ENCODE measurements at regions not wholly inside any gene's neighbourhood (a gene's known extent, or its start where the extent isn't known, plus 50 kb on each side); places are given as distances from the start of the nearest gene placed in this dataset.

DNA sequence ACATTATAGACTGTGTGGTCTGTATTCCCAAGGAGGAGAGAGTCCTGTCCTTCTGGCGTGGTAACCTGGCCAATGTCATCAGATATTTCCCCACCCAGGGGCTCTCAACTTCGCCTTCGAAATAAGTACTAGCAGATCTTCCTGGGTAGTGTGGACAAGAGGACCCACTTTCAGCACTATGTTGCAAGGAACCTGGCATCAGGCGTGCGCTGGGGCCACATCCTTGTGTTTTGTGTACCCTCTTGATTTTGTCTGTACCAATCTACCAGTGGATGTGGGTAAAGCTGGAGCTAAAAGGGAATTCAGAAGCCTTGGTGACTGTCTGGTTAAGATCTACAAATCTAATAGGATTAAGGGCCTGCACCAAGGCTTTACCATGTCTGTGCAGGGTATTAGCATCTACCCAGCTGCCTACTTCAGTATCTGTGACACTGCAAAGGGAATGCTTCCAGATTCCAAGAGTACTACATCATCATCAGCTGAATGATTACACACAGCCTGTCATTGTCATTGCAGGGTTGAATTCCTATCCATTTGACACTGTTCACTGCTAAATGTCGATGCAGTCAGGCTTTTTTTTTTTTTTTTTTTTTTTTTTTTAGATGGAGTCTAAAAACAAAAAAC, 148.0 kb downstream of the PRR20E start:
- Histone ChIP-seq H3K79me2 (ENCODE audit: low read length) (no peaks in the 10 kb centered on the region), H3K4me3 (ENCODE audit: low read length) (no peak overlapping the region), H3K9ac (ENCODE audit: low read length) (no peak overlapping the region), H3K4me1 (ENCODE audit: low read length) (no peaks in the 10 kb centered on the region), H4K20me1 (ENCODE audit: insufficient read depth, low read depth, low read length) (no peaks in the 10 kb centered on the region), H3K36me3 (ENCODE audit: insufficient read depth, low read length) (no peaks in the 10 kb centered on the region), H3K9me2 (replicated peaks; ENCODE audit: insufficient read depth, low read length) (no peaks in the 10 kb centered on the region), H3K27ac (ENCODE audit: low read length) (no peak overlapping the region), H3K4me2 (ENCODE audit: low read depth, low read length, poor library complexity, severe bottlenecking) (no peak overlapping the region), H3K9me3 (ENCODE audit: low read length) (peaks cover 18% of the 10 kb centered on the region), H3K27me3 (ENCODE audit: low read length) (no peaks in the 10 kb centered on the region), H2AFZ (ENCODE audit: low read length) (no peak overlapping the region)
- no peak for DNase-seq

DNA sequence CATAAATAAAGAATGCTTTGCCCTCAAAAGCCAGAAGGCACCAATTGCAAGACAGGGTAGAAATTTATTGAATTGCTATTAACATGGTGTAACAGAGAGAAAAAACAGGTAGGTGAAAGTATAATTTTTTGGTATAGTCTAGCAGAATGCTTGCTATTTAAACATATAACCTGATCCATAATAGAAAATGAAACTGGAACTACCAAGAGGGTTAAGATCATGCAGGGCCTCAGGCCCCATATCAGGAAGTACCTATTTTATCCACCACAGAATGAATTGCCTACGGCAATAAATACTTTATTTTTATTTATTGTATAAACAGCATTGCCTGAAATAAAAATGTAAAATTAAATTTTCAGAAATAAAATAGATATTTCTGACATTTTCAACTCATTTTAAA, 159.5 kb downstream of the PRR20E start:
- no peak overlapping the region for H3K4me2 ChIP-seq (ENCODE audit: low read depth, low read length, poor library complexity, severe bottlenecking)
- H3K79me2 ChIP-seq (ENCODE audit: low read length) = no peaks in the 10 kb centered on the region
- H3K4me1 ChIP-seq (ENCODE audit: low read length) = no peaks in the 10 kb centered on the region
- H3K9me3 ChIP-seq (ENCODE audit: low read length) = peaks cover 22% of the 10 kb centered on the region
- H3K9me2 ChIP-seq (replicated peaks; ENCODE audit: insufficient read depth, low read length) = no peaks in the 10 kb centered on the region
- no peaks in the 10 kb centered on the region for H4K20me1 ChIP-seq (ENCODE audit: insufficient read depth, low read depth, low read length)
- no peak overlapping the region for H2AFZ ChIP-seq (ENCODE audit: low read length)
- H3K27ac ChIP-seq (ENCODE audit: low read length) = no peak overlapping the region
- no peak for DNase-seq
- no peak overlapping the region for H3K4me3 ChIP-seq (ENCODE audit: low read length)
- H3K27me3 ChIP-seq (ENCODE audit: low read length) = no peaks in the 10 kb centered on the region
- no peaks in the 10 kb centered on the region for H3K36me3 ChIP-seq (ENCODE audit: insufficient read depth, low read length)
- H3K9ac ChIP-seq (ENCODE audit: low read length) = no peak overlapping the region

GRCh38 chr13:57340878-57341277, 173.9 kb downstream of the PRR20E start:
- Histone ChIP-seq H3K27ac (ENCODE audit: low read length) (no peak overlapping the region), H3K9me2 (replicated peaks; ENCODE audit: insufficient read depth, low read length) (no peaks in the 10 kb centered on the region), H3K4me2 (ENCODE audit: low read depth, low read length, poor library complexity, severe bottlenecking) (no peak overlapping the region), H3K27me3 (ENCODE audit: low read length) (no peaks in the 10 kb centered on the region), H4K20me1 (ENCODE audit: insufficient read depth, low read depth, low read length) (no peaks in the 10 kb centered on the region), H3K36me3 (ENCODE audit: insufficient read depth, low read length) (no peaks in the 10 kb centered on the region), H3K4me3 (ENCODE audit: low read length) (no peak overlapping the region), H3K9ac (ENCODE audit: low read length) (no peak overlapping the region), H3K4me1 (ENCODE audit: low read length) (no peaks in the 10 kb centered on the region), H3K79me2 (ENCODE audit: low read length) (no peaks in the 10 kb centered on the region), H3K9me3 (ENCODE audit: low read length) (peaks cover 62% of the 10 kb centered on the region), H2AFZ (ENCODE audit: low read length) (no peak overlapping the region)
- no peak for DNase-seq

DNA sequence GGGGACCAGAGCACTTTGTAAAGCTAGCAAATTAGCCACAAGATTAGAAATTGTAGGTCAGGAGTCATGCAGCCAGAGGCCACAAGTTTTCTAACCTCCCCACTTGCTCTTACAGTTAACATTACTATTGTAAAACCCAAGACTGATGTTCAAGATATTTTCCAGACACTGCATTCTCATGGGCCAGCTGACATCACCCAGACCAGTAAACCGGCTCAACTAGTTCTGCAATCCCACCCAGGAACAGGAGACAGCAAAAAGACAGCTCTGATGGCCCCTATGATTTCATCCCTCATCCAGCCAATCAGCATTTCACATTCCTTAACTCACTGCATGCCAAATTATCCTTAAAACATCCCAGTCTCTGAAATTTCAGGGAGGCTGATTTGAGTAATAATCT, 178.5 kb downstream of the PRR20E start:
- Histone ChIP-seq H3K4me2 (ENCODE audit: low read depth, low read length, poor library complexity, severe bottlenecking) (no peak overlapping the region), H3K79me2 (ENCODE audit: low read length) (no peaks in the 10 kb centered on the region), H4K20me1 (ENCODE audit: insufficient read depth, low read depth, low read length) (no peaks in the 10 kb centered on the region), H3K9me3 (ENCODE audit: low read length) (peaks cover 45% of the 10 kb centered on the region), H3K27me3 (ENCODE audit: low read length) (no peaks in the 10 kb centered on the region), H3K9ac (ENCODE audit: low read length) (no peak overlapping the region), H3K9me2 (replicated peaks; ENCODE audit: insufficient read depth, low read length) (no peaks in the 10 kb centered on the region), H2AFZ (ENCODE audit: low read length) (no peak overlapping the region), H3K27ac (ENCODE audit: low read length) (no peak overlapping the region), H3K4me1 (ENCODE audit: low read length) (no peaks in the 10 kb centered on the region), H3K36me3 (ENCODE audit: insufficient read depth, low read length) (no peaks in the 10 kb centered on the region), H3K4me3 (ENCODE audit: low read length) (no peak overlapping the region)
- DNase-seq = no peak

- H2AFZ ChIP-seq (ENCODE audit: low read length) = no peak overlapping the region
- no peaks in the 10 kb centered on the region for H3K79me2 ChIP-seq (ENCODE audit: low read length)
- no peak for DNase-seq
- no peaks in the 10 kb centered on the region for H3K9me2 ChIP-seq (replicated peaks; ENCODE audit: insufficient read depth, low read length)
- H3K27ac ChIP-seq (ENCODE audit: low read length) = no peak overlapping the region
- H3K9me3 ChIP-seq (ENCODE audit: low read length) = peaks cover 36% of the 10 kb centered on the region
- no peaks in the 10 kb centered on the region for H4K20me1 ChIP-seq (ENCODE audit: insufficient read depth, low read depth, low read length)
- H3K4me1 ChIP-seq (ENCODE audit: low read length) = no peaks in the 10 kb centered on the region
- no peaks in the 10 kb centered on the region for H3K36me3 ChIP-seq (ENCODE audit: insufficient read depth, low read length)
- no peaks in the 10 kb centered on the region for H3K27me3 ChIP-seq (ENCODE audit: low read length)
- no peak overlapping the region for H3K4me3 ChIP-seq (ENCODE audit: low read length)
- H3K9ac ChIP-seq (ENCODE audit: low read length) = no peak overlapping the region
- no peak overlapping the region for H3K4me2 ChIP-seq (ENCODE audit: low read depth, low read length, poor library complexity, severe bottlenecking)
These were observed 179.8 kb downstream of the PRR20E start for GRCh38 chr13:57346786-57347185.

DNA sequence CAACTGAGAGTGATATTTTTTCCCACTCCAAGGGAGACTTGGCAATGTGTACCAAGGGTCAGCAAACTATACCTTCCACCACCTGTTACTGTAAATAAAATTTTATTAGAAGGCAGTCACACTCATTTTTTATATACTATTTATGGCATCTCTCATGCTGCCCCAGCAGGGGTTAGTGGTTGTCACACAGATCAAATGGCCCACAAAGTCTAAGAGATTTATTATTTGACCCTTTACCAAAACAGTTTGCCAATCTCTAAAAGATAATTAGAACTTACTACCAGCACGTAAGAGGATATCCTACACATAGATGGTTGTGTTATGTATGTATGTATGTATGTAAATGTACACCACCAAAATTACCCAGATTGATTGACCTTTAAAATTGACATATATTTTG, 185.1 kb downstream of the PRR20E start:
- Histone ChIP-seq H3K79me2 (ENCODE audit: low read length) (no peaks in the 10 kb centered on the region), H2AFZ (ENCODE audit: low read length) (no peak overlapping the region), H3K9me3 (ENCODE audit: low read length) (peaks cover 30% of the 10 kb centered on the region), H3K9me2 (replicated peaks; ENCODE audit: insufficient read depth, low read length) (no peaks in the 10 kb centered on the region), H3K4me2 (ENCODE audit: low read depth, low read length, poor library complexity, severe bottlenecking) (no peak overlapping the region), H3K36me3 (ENCODE audit: insufficient read depth, low read length) (no peaks in the 10 kb centered on the region), H3K4me3 (ENCODE audit: low read length) (no peak overlapping the region), H3K27ac (ENCODE audit: low read length) (no peak overlapping the region), H3K4me1 (ENCODE audit: low read length) (no peaks in the 10 kb centered on the region), H4K20me1 (ENCODE audit: insufficient read depth, low read depth, low read length) (no peaks in the 10 kb centered on the region), H3K27me3 (ENCODE audit: low read length) (no peaks in the 10 kb centered on the region), H3K9ac (ENCODE audit: low read length) (no peak overlapping the region)
- no peak for DNase-seq

GRCh38 chr13:57353831-57354230, 186.8 kb downstream of the PRR20E start:
- no peaks in the 10 kb centered on the region for H3K9me2 ChIP-seq (replicated peaks; ENCODE audit: insufficient read depth, low read length)
- no peaks in the 10 kb centered on the region for H3K79me2 ChIP-seq (ENCODE audit: low read length)
- H3K4me2 ChIP-seq (ENCODE audit: low read depth, low read length, poor library complexity, severe bottlenecking) = no peak overlapping the region
- H3K4me3 ChIP-seq (ENCODE audit: low read length) = no peak overlapping the region
- no peak overlapping the region for H3K9ac ChIP-seq (ENCODE audit: low read length)
- no peaks in the 10 kb centered on the region for H3K27me3 ChIP-seq (ENCODE audit: low read length)
- H3K27ac ChIP-seq (ENCODE audit: low read length) = no peak overlapping the region
- DNase-seq = no peak
- H3K4me1 ChIP-seq (ENCODE audit: low read length) = no peaks in the 10 kb centered on the region
- no peaks in the 10 kb centered on the region for H3K36me3 ChIP-seq (ENCODE audit: insufficient read depth, low read length)
- H2AFZ ChIP-seq (ENCODE audit: low read length) = no peak overlapping the region
- H4K20me1 ChIP-seq (ENCODE audit: insufficient read depth, low read depth, low read length) = no peaks in the 10 kb centered on the region
- peaks cover 16% of the 10 kb centered on the region; the same call in 1 of the 2 replicates for H3K9me3 ChIP-seq (ENCODE audit: low read length)

DNA sequence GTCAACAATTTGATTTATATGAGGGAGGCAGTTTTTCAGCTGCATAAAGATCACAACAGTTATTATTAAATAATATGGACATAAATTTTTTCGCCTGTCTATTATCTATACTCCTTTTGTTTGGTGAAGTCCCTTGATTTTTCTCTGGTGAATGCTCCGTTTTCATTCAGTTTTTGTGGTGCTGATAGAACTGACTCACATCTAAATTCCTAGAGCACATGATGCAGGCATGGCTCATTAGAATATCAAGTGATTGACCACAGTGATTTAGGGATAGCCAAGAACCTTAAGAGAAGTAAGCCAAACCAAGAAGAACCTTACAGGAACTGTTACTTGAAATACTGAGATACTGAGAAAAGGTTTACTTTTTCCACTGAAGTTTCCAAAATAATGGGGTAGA, 208.9 kb downstream of the PRR20E start:
- no peaks in the 10 kb centered on the region for H3K36me3 ChIP-seq (ENCODE audit: insufficient read depth, low read length)
- H3K9me3 ChIP-seq (ENCODE audit: low read length) = peaks cover 23% of the 10 kb centered on the region; the same call in 1 of the 2 replicates
- H4K20me1 ChIP-seq (ENCODE audit: insufficient read depth, low read depth, low read length) = no peaks in the 10 kb centered on the region
- no peak overlapping the region for H3K4me3 ChIP-seq (ENCODE audit: low read length)
- no peak overlapping the region for H2AFZ ChIP-seq (ENCODE audit: low read length)
- H3K27me3 ChIP-seq (ENCODE audit: low read length) = no peaks in the 10 kb centered on the region
- H3K79me2 ChIP-seq (ENCODE audit: low read length) = no peaks in the 10 kb centered on the region
- H3K4me2 ChIP-seq (ENCODE audit: low read depth, low read length, poor library complexity, severe bottlenecking) = no peak overlapping the region
- no peaks in the 10 kb centered on the region for H3K9me2 ChIP-seq (replicated peaks; ENCODE audit: insufficient read depth, low read length)
- no peak overlapping the region for H3K27ac ChIP-seq (ENCODE audit: low read length)
- no peak overlapping the region for H3K9ac ChIP-seq (ENCODE audit: low read length)
- no peaks in the 10 kb centered on the region for H3K4me1 ChIP-seq (ENCODE audit: low read length)
- no peak for DNase-seq

- Histone ChIP-seq H3K4me2 (ENCODE audit: low read depth, low read length, poor library complexity, severe bottlenecking) (no peak overlapping the region), H3K9ac (ENCODE audit: low read length) (no peak overlapping the region), H3K9me3 (ENCODE audit: low read length) (peaks cover 34% of the 10 kb centered on the region), H3K4me1 (ENCODE audit: low read length) (no peaks in the 10 kb centered on the region), H3K36me3 (ENCODE audit: insufficient read depth, low read length) (no peaks in the 10 kb centered on the region), H3K27me3 (ENCODE audit: low read length) (no peaks in the 10 kb centered on the region), H4K20me1 (ENCODE audit: insufficient read depth, low read depth, low read length) (no peaks in the 10 kb centered on the region), H3K4me3 (ENCODE audit: low read length) (no peak overlapping the region), H3K79me2 (ENCODE audit: low read length) (no peaks in the 10 kb centered on the region), H3K27ac (ENCODE audit: low read length) (no peak overlapping the region), H2AFZ (ENCODE audit: low read length) (no peak overlapping the region), H3K9me2 (replicated peaks; ENCODE audit: insufficient read depth, low read length) (no peaks in the 10 kb centered on the region)
- no peak for DNase-seq
These were observed 223.2 kb upstream of the PCDH17 start for GRCh38 chr13:57408312-57408711.
